Astrocyte (in vitro differentiated cells and primary cell): ENCODE measurements at regions not wholly inside any gene's neighbourhood (a gene's known extent, or its start where the extent isn't known, plus 50 kb on each side); places are given as distances from the start of the nearest gene placed in this dataset.

ENCODE experiments used
- DNase-seq: peaks from one replicate; pipeline ENCODE4 v3.0.0-alpha.2; 2010; ENCODE audit warnings: low read depth
- FAIRE-seq: peaks from 2 replicates; lab custom pipeline; 2011; peaks lifted over from hg19 to GRCh38; lab: Jason Lieb, UNC
- H2AFZ ChIP-seq: 2 replicates; pipeline ENCODE4 v1.6.0; 2012; ENCODE audit warnings: low read depth, low read length, inconsistent platforms
- H3K27ac ChIP-seq: 2 replicates; pipeline ENCODE4 v1.5.1; 2011; ENCODE audit warnings: low read depth, low read length, inconsistent platforms
- H3K27me3 ChIP-seq: 2 replicates; pipeline ENCODE4 v1.6.0; 2011; ENCODE audit warnings: low read length, inconsistent platforms; ENCODE audit not compliant: insufficient read depth
- H3K36me3 ChIP-seq: 2 replicates; pipeline ENCODE4 v1.5.1; 2011; ENCODE audit warnings: low read length, inconsistent platforms; ENCODE audit not compliant: insufficient read depth
- H3K4me1 ChIP-seq: 2 replicates; pipeline ENCODE4 v1.5.1; 2011; ENCODE audit warnings: low read length, inconsistent platforms; ENCODE audit not compliant: insufficient read depth
- H3K4me2 ChIP-seq: 2 replicates; pipeline ENCODE4 v1.6.0; 2012; ENCODE audit warnings: low read length, inconsistent platforms
- H3K4me3 ChIP-seq: 2 replicates; pipeline ENCODE4 v1.5.1; 2011; ENCODE audit warnings: low read depth, mild to moderate bottlenecking, low read length, inconsistent platforms; ENCODE audit not compliant: insufficient read depth
- H3K79me2 ChIP-seq: 2 replicates; pipeline ENCODE4 v1.6.0; 2012; ENCODE audit warnings: mild to moderate bottlenecking, low read length, inconsistent platforms; ENCODE audit not compliant: insufficient read depth
- H3K9ac ChIP-seq: 2 replicates; pipeline ENCODE4 v1.6.0; 2012; ENCODE audit warnings: mild to moderate bottlenecking, low read length, inconsistent platforms
- H3K9me3 ChIP-seq: 2 replicates; pipeline ENCODE4 v1.5.1; 2012; ENCODE audit warnings: low read depth, mild to moderate bottlenecking, low read length, inconsistent platforms; ENCODE audit not compliant: insufficient read depth
- H4K20me1 ChIP-seq: 2 replicates; pipeline ENCODE4 v1.6.0; 2012; ENCODE audit warnings: low read length, inconsistent platforms; ENCODE audit not compliant: insufficient read depth
- H3K27ac Mint-ChIP-seq: one replicate; pipeline ENCODE4 v1.8.0; 2021; ENCODE audit warnings: mild to moderate bottlenecking, mixed read lengths; ENCODE audit not compliant: unreplicated experiment
- H3K27me3 Mint-ChIP-seq: one replicate; pipeline ENCODE4 v1.8.0; 2021; ENCODE audit warnings: low read depth, mixed read lengths; ENCODE audit not compliant: unreplicated experiment
- H3K36me3 Mint-ChIP-seq: one replicate; pipeline ENCODE4 v1.8.0; 2021; ENCODE audit warnings: low read depth, mixed read lengths; ENCODE audit not compliant: unreplicated experiment
- H3K4me1 Mint-ChIP-seq: one replicate; pipeline ENCODE4 v1.8.0; 2021; ENCODE audit warnings: low read depth, mixed read lengths; ENCODE audit not compliant: unreplicated experiment
- H3K4me3 Mint-ChIP-seq: one replicate; pipeline ENCODE4 v1.8.0; 2021; ENCODE audit warnings: mild to moderate bottlenecking, moderate library complexity, mixed read lengths; ENCODE audit not compliant: unreplicated experiment
- H3K9me3 Mint-ChIP-seq: one replicate; pipeline ENCODE4 v1.8.0; 2021; ENCODE audit warnings: mild to moderate bottlenecking, mixed read lengths; ENCODE audit not compliant: unreplicated experiment
- EZH2 ChIP-seq: IDR thresholded peaks from 2 replicates; pipeline ENCODE4 v1.6.1; 2012; ENCODE audit warnings: mild to moderate bottlenecking, low read length, inconsistent platforms; ENCODE audit not compliant: insufficient read depth
- TF ChIP-seq, protein P1 (sequence below): IDR thresholded peaks from 2 replicates; pipeline ENCODE4 v1.5.1; 2011; ENCODE audit warnings: low read depth, mild to moderate bottlenecking, inconsistent platforms, low read length, moderate library complexity; ENCODE audit not compliant: insufficient read depth

DNA sequence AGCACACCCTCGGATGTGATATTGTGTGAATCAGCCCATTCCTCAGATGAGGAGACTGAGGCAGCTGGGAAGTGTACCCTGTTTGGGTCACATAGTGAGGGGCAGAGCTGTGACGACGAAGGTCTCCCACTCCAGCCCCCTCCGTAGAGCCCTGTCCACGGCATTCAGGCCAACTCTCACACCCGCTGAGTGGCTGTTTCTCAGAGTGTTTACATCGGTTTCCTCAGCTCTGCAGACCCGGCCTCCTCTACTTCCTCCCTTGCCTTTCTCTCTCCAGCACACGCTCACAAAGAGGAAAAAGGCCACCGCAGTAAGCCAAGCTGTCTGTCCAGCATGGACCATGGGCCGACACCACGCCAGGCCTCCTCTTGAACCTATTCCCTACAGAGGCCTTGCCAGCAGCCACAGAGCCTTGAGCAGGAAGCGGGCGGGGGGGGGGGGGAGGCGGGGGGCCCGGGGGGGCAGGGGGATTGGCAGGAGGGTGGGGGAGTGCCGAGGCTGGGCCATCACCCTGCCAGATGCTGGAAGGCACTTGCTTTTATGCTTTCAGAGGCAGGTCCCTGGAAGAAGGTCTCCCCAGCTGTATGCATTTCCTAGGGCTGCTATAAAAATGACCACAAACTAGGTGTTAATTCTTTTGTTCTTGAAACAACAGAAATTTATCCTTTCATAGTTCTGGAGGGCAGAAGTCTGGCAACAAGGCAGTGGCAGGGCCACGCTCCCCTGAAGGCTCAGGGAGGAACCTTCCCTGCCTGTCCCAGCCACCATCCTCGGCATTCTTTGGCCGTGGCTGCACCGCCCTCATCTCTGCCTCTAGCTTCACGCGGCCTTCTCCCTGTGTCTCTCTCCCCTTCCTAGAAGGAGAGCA is 178.4 kb downstream of the PSMG1 start:
- peak; percentile 52 for DNase-seq
- Mint-ChIP-seq H3K27me3 (peaks cover 14% of the 10 kb centered on the region), H3K9me3 (peaks cover 2% of the 10 kb centered on the region), H3K27ac (no peak overlapping the region), H3K4me1 (peaks cover 16% of the 10 kb centered on the region), H3K36me3 (no peaks in the 10 kb centered on the region), H3K4me3 (no peak overlapping the region)
- peak overlapping the region; percentile 32 for H3K4me2 ChIP-seq
- H3K27me3 ChIP-seq, result no peaks in the 10 kb centered on the region
- H3K27ac ChIP-seq, result no peak overlapping the region
- peak overlapping the region; percentile 46 for H3K9ac ChIP-seq
- H3K4me1 ChIP-seq, result peaks cover 22% of the 10 kb centered on the region
- no peak for FAIRE-seq
- H3K79me2 ChIP-seq, result no peaks in the 10 kb centered on the region
- peaks cover 3% of the 10 kb centered on the region for H3K9me3 ChIP-seq
- TF ChIP-seq EZH2, result no peak
- TF ChIP-seq, protein P1, sequence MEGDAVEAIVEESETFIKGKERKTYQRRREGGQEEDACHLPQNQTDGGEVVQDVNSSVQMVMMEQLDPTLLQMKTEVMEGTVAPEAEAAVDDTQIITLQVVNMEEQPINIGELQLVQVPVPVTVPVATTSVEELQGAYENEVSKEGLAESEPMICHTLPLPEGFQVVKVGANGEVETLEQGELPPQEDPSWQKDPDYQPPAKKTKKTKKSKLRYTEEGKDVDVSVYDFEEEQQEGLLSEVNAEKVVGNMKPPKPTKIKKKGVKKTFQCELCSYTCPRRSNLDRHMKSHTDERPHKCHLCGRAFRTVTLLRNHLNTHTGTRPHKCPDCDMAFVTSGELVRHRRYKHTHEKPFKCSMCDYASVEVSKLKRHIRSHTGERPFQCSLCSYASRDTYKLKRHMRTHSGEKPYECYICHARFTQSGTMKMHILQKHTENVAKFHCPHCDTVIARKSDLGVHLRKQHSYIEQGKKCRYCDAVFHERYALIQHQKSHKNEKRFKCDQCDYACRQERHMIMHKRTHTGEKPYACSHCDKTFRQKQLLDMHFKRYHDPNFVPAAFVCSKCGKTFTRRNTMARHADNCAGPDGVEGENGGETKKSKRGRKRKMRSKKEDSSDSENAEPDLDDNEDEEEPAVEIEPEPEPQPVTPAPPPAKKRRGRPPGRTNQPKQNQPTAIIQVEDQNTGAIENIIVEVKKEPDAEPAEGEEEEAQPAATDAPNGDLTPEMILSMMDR, result no peak
- H4K20me1 ChIP-seq, result no peaks in the 10 kb centered on the region
- no peak overlapping the region for H2AFZ ChIP-seq
- no peak overlapping the region for H3K4me3 ChIP-seq
- H3K36me3 ChIP-seq, result no peaks in the 10 kb centered on the region

DNA sequence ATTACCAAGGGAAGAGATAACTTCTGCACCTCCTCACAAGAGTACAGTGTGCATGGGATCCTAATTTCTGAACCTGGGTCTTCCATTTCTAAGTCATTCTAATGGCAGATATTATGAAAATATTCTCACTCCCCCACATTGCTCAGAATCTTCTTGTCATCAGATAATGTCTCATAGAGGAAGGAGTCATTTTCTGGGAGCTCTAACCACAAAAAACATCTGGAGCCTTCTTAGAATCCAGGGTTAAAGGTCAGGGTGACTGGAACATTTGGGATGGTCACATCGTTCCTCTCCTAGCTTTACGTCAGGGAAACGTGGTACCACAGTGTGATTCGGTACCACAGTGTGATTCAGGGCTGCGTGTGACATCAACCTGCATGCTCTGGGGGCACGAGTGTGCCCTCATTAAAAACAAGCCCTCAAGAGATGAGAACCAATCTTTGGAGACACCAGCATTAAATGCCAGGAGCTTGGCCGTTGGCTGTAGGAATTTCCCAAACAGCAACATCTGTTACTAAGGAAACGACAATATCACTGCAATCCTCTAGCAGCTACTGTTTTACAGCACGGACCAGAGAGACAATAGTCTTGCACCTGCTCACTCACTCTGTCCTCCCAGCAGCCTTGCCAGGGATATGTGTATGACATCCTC is 179.1 kb downstream of the PSMG1 start:
- FAIRE-seq (no peak), DNase-seq (peak; percentile 22)
- peaks cover 2% of the 10 kb centered on the region for H3K9me3 Mint-ChIP-seq
- peaks cover 15% of the 10 kb centered on the region for H3K27me3 Mint-ChIP-seq
- Histone ChIP-seq H3K9me3 (peaks cover 3% of the 10 kb centered on the region), H3K9ac (no peak overlapping the region), H3K79me2 (no peaks in the 10 kb centered on the region), H3K27me3 (no peaks in the 10 kb centered on the region), H3K27ac (no peak overlapping the region), H2AFZ (no peak overlapping the region), H3K4me3 (no peak overlapping the region), H3K4me1 (peaks cover 22% of the 10 kb centered on the region), H3K36me3 (no peaks in the 10 kb centered on the region), H4K20me1 (no peaks in the 10 kb centered on the region), H3K4me2 (peak overlapping the region; percentile 32)
- no peaks in the 10 kb centered on the region for H3K36me3 Mint-ChIP-seq
- H3K4me3 Mint-ChIP-seq, result no peak overlapping the region
- H3K4me1 Mint-ChIP-seq, result peaks cover 16% of the 10 kb centered on the region
- TF ChIP-seq, protein P1, result no peak
- no peak for TF ChIP-seq EZH2
- H3K27ac Mint-ChIP-seq, result no peak overlapping the region

DNA sequence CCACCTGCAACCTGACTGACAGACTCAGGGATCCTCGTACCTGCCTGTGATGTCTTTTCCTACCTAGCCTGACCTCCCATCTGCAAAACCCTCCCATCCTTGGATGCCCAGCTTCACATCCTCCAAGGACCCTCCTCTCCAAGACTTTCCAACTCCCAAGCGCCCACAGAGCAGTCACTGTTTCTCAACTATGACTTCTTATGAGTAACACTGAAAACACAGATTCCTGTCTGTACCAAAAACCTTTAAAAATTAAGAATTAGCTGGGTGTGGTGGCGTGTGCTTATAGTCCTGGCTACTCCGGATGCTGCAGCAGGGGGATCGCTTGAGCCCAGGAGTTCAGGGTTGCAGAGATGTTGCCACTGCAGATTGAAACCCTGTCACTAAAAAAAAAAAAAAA is 181.9 kb downstream of the PSMG1 start:
- H3K27me3 ChIP-seq, result no peaks in the 10 kb centered on the region
- TF ChIP-seq, protein P1, result no peak
- no peak for TF ChIP-seq EZH2
- H3K36me3 Mint-ChIP-seq, result no peaks in the 10 kb centered on the region
- no peak for DNase-seq
- FAIRE-seq, result no peak
- no peak overlapping the region for H3K27ac Mint-ChIP-seq
- no peaks in the 10 kb centered on the region for H4K20me1 ChIP-seq
- H3K27ac ChIP-seq, result no peak overlapping the region
- peaks cover 16% of the 10 kb centered on the region for H3K4me1 Mint-ChIP-seq
- peak overlapping the region; percentile 6 for H3K4me2 ChIP-seq
- peaks cover 2% of the 10 kb centered on the region for H3K9me3 Mint-ChIP-seq
- peaks cover under 1% of the 10 kb centered on the region for H3K9me3 ChIP-seq
- H3K4me1 ChIP-seq, result peaks cover 19% of the 10 kb centered on the region
- no peak overlapping the region for H2AFZ ChIP-seq
- H3K4me3 Mint-ChIP-seq, result no peak overlapping the region
- H3K9ac ChIP-seq, result no peak overlapping the region
- H3K4me3 ChIP-seq, result no peak overlapping the region
- no peaks in the 10 kb centered on the region for H3K79me2 ChIP-seq
- peaks cover 9% of the 10 kb centered on the region for H3K27me3 Mint-ChIP-seq
- H3K36me3 ChIP-seq, result no peaks in the 10 kb centered on the region
